Panc1 (cell line): ENCODE measurements at regions not wholly inside any gene's neighbourhood (a gene's known extent, or its start where the extent isn't known, plus 50 kb on each side); places are given as distances from the start of the nearest gene placed in this dataset.

ENCODE experiments used
- ATAC-seq: fragments of 200-7000 bp; cut with Tn5 transposase; 2 replicates; pipeline ENCODE4 v1.9.1; 2020; ENCODE audit warnings: mild to moderate bottlenecking, moderate library complexity
- BruUV-seq: library from RNA; stranded (reverse); fragments of 400-500 nt; replicated peaks from 2 replicates; lab custom pipeline; 2021; lab: Mats Ljungman, UMichigan
- CTCF ChIA-PET: fragments of 300-600 bp; sonication (Branson Sonifier 250); formaldehyde crosslinking; loops from one replicate; lab custom pipeline; 2022; ENCODE audit warnings: antibody characterized with exemption; lab: Charles Lee
- POLR2A ChIA-PET: fragments of 300-600 bp; sonication (Branson Sonifier 250); formaldehyde crosslinking; loops from one replicate; lab custom pipeline; 2022; ENCODE audit warnings: antibody characterized with exemption; lab: Charles Lee
- DNase-seq: peaks from one replicate; pipeline ENCODE4 v3.0.0-alpha.2; 2010; ENCODE audit warnings: low read depth, low spot score
- H3K27ac ChIP-seq: 2 replicates; pipeline ENCODE4 v1.5.1; 2011; ENCODE audit warnings: mild to moderate bottlenecking, low read length, inconsistent platforms
- H3K27me3 ChIP-seq: fragments of 200-500 bp; sonication (Bioruptor generic); 2 replicates; pipeline ENCODE4 v1.6.0; 2014; ENCODE audit warnings: low read length, inconsistent platforms; ENCODE audit not compliant: control insufficient read depth, insufficient read depth
- H3K36me3 ChIP-seq: fragments of 200-500 bp; sonication (Bioruptor generic); 2 replicates; pipeline ENCODE4 v1.5.1; 2014; ENCODE audit warnings: inconsistent platforms, mild to moderate bottlenecking, low read length, moderate library complexity; ENCODE audit not compliant: control insufficient read depth, insufficient read depth
- H3K4me1 ChIP-seq: 2 replicates; pipeline ENCODE4 v1.5.1; 2011; ENCODE audit warnings: inconsistent platforms, mild to moderate bottlenecking, low read length, moderate library complexity; ENCODE audit not compliant: control insufficient read depth, insufficient read depth
- H3K4me3 ChIP-seq, 2 experiments: 2 replicates each; pipeline ENCODE4 v1.5.1; 2011 to 2012; ENCODE audit warnings: low read depth in 2 of 2, low read length in 2 of 2, mild to moderate bottlenecking in 2 of 2, inconsistent platforms in 1 of 2, moderate library complexity in 1 of 2
- H3K9me3 ChIP-seq: fragments of 200-500 bp; sonication (Bioruptor generic); 2 replicates; pipeline ENCODE4 v1.5.1; 2014; ENCODE audit warnings: low read depth, mild to moderate bottlenecking, inconsistent platforms, low read length, moderate library complexity; ENCODE audit not compliant: control insufficient read depth, insufficient read depth
- CTCF ChIP-seq: fragments of 450-650 bp; IDR thresholded peaks from 2 replicates; pipeline ENCODE4 v1.5.1; 2017; ENCODE audit warnings: mild to moderate bottlenecking
- POLR2AphosphoS5 ChIP-seq: IDR thresholded peaks from 2 replicates; pipeline ENCODE4 v1.6.1; 2012; ENCODE audit warnings: mild to moderate bottlenecking, low read depth, low read length, moderate library complexity
- REST ChIP-seq, 2 experiments: IDR thresholded peaks; 2 replicates each; pipeline ENCODE4 v1.6.1; 2011 to 2012; ENCODE audit warnings: low read depth in 2 of 2, control low read depth in 1 of 2, low read length in 1 of 2, mild to moderate bottlenecking in 1 of 2, moderate library complexity in 1 of 2; ENCODE audit not compliant: insufficient read depth in 1 of 2
- SIN3A ChIP-seq: IDR thresholded peaks from 2 replicates; pipeline ENCODE4 v1.6.1; 2012; ENCODE audit warnings: low read depth, mild to moderate bottlenecking, low read length, moderate library complexity, borderline replicate concordance; ENCODE audit not compliant: insufficient read depth
- TCF7L2 ChIP-seq: IDR thresholded peaks from 2 replicates; pipeline ENCODE4 v1.6.1; 2011; ENCODE audit warnings: mild to moderate bottlenecking, low read depth, low read length, inconsistent platforms
- in situ Hi-C: cut with HindIII; loops from 2 replicates; pipeline ENCODE4 v1.10.0; 2016; ENCODE audit warnings: low sequenced_read_pairs, low pct_unique_long_range_greater_than_20kb
- intact Hi-C: fragments of 100-400 bp; cut with micrococcal nuclease; formaldehyde crosslinking; loops from one replicate; pipeline ENCODE4 v1.10.0; 2022; ENCODE audit not compliant: unreplicated experiment

GRCh38 chr5:33258553-33258952 is 182.2 kb upstream of the TARS1 start:
- TF ChIP-seq REST (IDR thresholded peaks at IDR 0.05; ENCODE audit: insufficient read depth in 1 of 2, low read depth in 2 of 2, low read length in 1 of 2) (no peak), POLR2AphosphoS5 (no peak), TCF7L2 (no peak), CTCF (no peak), SIN3A (no peak)
- Histone ChIP-seq H3K4me3 (no peak overlapping the region), H3K9me3 (no peaks in the 10 kb centered on the region), H3K27ac (no peak overlapping the region), H3K36me3 (no peaks in the 10 kb centered on the region), H3K4me1 (no peaks in the 10 kb centered on the region), H3K27me3 (no peaks in the 10 kb centered on the region)
- CTCF ChIA-PET = no interaction called here
- DNase-seq (no peak), ATAC-seq (no peak)
- POLR2A ChIA-PET = no interaction called here
- in situ Hi-C loops (no loop called here), intact Hi-C loops (no loop called here)
- BruUV-seq = no TSS peak

- DNase-seq = no peak
- in situ Hi-C loops (no loop called here), intact Hi-C loops (no loop called here)
- TF ChIP-seq POLR2AphosphoS5 = no peak
- no peak for TF ChIP-seq SIN3A
- TF ChIP-seq REST (IDR thresholded peaks at IDR 0.05; ENCODE audit: insufficient read depth in 1 of 2, low read depth in 2 of 2, low read length in 1 of 2) = no peak
- no TSS peak for BruUV-seq
- H3K27ac ChIP-seq = no peak overlapping the region
- H3K4me3 ChIP-seq = no peak overlapping the region
- no peaks in the 10 kb centered on the region for H3K36me3 ChIP-seq
- POLR2A ChIA-PET = interaction anchor here (0.6 kb wide), 1 partner anchor 458 kb away, joined by 4 read pairs; no protein-coding TSS in a partner anchor
- no peaks in the 10 kb centered on the region for H3K27me3 ChIP-seq
- no peaks in the 10 kb centered on the region for H3K9me3 ChIP-seq
- ATAC-seq = no peak
- no peaks in the 10 kb centered on the region for H3K4me1 ChIP-seq
- CTCF ChIA-PET = no interaction called here
Observed at GRCh38 chr5:33260098-33260497, 180.7 kb upstream of the TARS1 start.
